SU-DHL-6 (cell line): ENCODE measurements at regions not wholly inside any gene's neighbourhood (a gene's known extent, or its start where the extent isn't known, plus 50 kb on each side); places are given as distances from the start of the nearest gene placed in this dataset.

Experiments used
- H2AFZ ChIP-seq: fragments of 200-600 bp; sonication (generic); 2 replicates; pipeline ENCODE4 v1.6.1; 2014; ENCODE audit warnings: low read depth, mild to moderate bottlenecking, moderate library complexity, mixed read lengths, antibody characterized with exemption, low read length; ENCODE audit not compliant: severe bottlenecking
- H3F3A ChIP-seq: fragments of 200-600 bp; shearing (Covaris generic); 2 replicates; pipeline ENCODE4 v1.6.0; 2016; ENCODE audit warnings: antibody characterized with exemption, mild to moderate bottlenecking; ENCODE audit not compliant: insufficient read depth
- H3K27ac ChIP-seq: fragments of 200-600 bp; sonication (generic); 2 replicates; pipeline ENCODE4 v1.5.1; 2016; ENCODE audit warnings: low read depth, mild to moderate bottlenecking, low read length, moderate library complexity, mixed read lengths
- H3K27me3 ChIP-seq: fragments of 200-600 bp; sonication (generic), shearing (Covaris generic); 2 replicates; pipeline ENCODE4 v1.6.0; 2014; ENCODE audit warnings: mild to moderate bottlenecking, low read length
- H3K36me3 ChIP-seq: fragments of 200-600 bp; sonication (generic); 2 replicates; pipeline ENCODE4 v1.6.1; 2014; ENCODE audit warnings: mild to moderate bottlenecking, low read length, mixed read lengths
- H3K4me2 ChIP-seq: fragments of 300-600, 200-600 bp; shearing (Covaris generic), sonication (generic); 2 replicates; pipeline ENCODE4 v1.6.0; 2014; ENCODE audit warnings: low read length, low read depth, mild to moderate bottlenecking; ENCODE audit not compliant: poor library complexity, severe bottlenecking
- H3K4me3 ChIP-seq: fragments of 200-600 bp; sonication (generic); 2 replicates; pipeline ENCODE4 v1.5.1; 2014; ENCODE audit warnings: antibody characterized with exemption, low read length, mild to moderate bottlenecking, mixed read lengths; ENCODE audit not compliant: insufficient read depth, poor library complexity, severe bottlenecking
- H3K79me2 ChIP-seq: fragments of 200-600 bp; sonication (generic); 2 replicates; pipeline ENCODE4 v1.6.1; 2014; ENCODE audit warnings: mild to moderate bottlenecking, low read length, moderate library complexity; ENCODE audit not compliant: insufficient read depth
- H3K9ac ChIP-seq: fragments of 200-600 bp; sonication (generic); 2 replicates; pipeline ENCODE4 v1.7.0; 2014; ENCODE audit warnings: mild to moderate bottlenecking, low read length
- H3K9me2 ChIP-seq: fragments of 200-600 bp; sonication (generic); replicated peaks from 2 replicates; pipeline ENCODE4 v1.6.1; 2014; ENCODE audit warnings: low read length; ENCODE audit not compliant: insufficient read depth
- H3K9me3 ChIP-seq: fragments of 200-600 bp; sonication (generic); 2 replicates; pipeline ENCODE4 v1.6.1; 2014; ENCODE audit warnings: low read length, mixed read lengths; ENCODE audit not compliant: insufficient read depth
- H4K20me1 ChIP-seq: fragments of 200-600 bp; sonication (generic); 2 replicates; pipeline ENCODE4 v1.6.1; 2014; ENCODE audit warnings: low read depth, mild to moderate bottlenecking, antibody characterized with exemption, low read length, moderate library complexity, mixed read lengths
- EZH2phosphoT487 ChIP-seq: fragments of 200-600 bp; sonication (generic), shearing (Covaris generic); conservative IDR thresholded peaks from 2 replicates; pipeline ENCODE4 v1.6.1; 2018; ENCODE audit warnings: mild to moderate bottlenecking, antibody characterized with exemption, low read length, moderate library complexity, mixed read lengths
- TF ChIP-seq, protein P1 (sequence below): fragments of 200-600 bp; sonication (generic); IDR thresholded peaks from one replicate; pipeline ENCODE4 v1.5.1; 2017; ENCODE audit warnings: antibody characterized with exemption, mild to moderate bottlenecking, low read length, moderate library complexity; ENCODE audit not compliant: insufficient read depth, poor library complexity, severe bottlenecking

DNA sequence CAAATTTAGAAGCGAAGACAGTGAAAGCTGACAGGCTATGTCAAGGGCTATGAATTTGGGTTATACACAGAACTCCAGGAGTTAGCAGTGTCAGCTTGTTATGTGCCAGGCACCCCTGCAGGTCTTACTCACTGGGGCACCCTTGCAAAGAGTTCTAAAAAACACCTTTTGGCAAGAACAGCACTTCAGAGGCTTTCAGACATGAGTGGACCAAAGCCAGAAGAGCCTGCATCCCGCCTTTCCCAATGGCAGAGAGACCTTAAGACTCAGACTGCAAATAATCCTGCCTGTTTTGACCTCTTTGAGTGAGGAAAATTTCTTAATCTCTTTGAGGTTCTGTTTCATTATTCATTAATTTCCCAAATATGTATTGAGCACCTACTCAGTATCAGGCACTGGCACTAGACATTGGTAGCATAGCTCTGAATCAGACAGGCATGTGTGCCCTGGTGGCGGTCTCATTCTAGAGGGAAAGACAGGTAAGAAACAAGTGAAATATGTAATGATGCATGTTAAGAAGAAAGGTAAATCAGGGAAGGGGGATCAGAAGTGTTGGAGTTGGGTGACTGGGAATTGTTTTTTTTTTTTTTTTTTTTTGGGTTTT, 280.0 kb downstream of the KBTBD8 start:
- Histone ChIP-seq H3K9ac (no peak overlapping the region), H3K27me3 (no peaks in the 10 kb centered on the region), H3K4me3 (no peak overlapping the region), H3K79me2 (no peaks in the 10 kb centered on the region), H3K4me2 (no peak overlapping the region), H4K20me1 (no peaks in the 10 kb centered on the region), H3K27ac (no peak overlapping the region), H2AFZ (no peak overlapping the region), H3K9me3 (no peaks in the 10 kb centered on the region), H3K9me2 (no peaks in the 10 kb centered on the region), H3F3A (no peaks in the 10 kb centered on the region), H3K36me3 (no peaks in the 10 kb centered on the region)
- TF ChIP-seq EZH2phosphoT487 = no peak
- TF ChIP-seq, protein P1, sequence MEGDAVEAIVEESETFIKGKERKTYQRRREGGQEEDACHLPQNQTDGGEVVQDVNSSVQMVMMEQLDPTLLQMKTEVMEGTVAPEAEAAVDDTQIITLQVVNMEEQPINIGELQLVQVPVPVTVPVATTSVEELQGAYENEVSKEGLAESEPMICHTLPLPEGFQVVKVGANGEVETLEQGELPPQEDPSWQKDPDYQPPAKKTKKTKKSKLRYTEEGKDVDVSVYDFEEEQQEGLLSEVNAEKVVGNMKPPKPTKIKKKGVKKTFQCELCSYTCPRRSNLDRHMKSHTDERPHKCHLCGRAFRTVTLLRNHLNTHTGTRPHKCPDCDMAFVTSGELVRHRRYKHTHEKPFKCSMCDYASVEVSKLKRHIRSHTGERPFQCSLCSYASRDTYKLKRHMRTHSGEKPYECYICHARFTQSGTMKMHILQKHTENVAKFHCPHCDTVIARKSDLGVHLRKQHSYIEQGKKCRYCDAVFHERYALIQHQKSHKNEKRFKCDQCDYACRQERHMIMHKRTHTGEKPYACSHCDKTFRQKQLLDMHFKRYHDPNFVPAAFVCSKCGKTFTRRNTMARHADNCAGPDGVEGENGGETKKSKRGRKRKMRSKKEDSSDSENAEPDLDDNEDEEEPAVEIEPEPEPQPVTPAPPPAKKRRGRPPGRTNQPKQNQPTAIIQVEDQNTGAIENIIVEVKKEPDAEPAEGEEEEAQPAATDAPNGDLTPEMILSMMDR = no peak

DNA sequence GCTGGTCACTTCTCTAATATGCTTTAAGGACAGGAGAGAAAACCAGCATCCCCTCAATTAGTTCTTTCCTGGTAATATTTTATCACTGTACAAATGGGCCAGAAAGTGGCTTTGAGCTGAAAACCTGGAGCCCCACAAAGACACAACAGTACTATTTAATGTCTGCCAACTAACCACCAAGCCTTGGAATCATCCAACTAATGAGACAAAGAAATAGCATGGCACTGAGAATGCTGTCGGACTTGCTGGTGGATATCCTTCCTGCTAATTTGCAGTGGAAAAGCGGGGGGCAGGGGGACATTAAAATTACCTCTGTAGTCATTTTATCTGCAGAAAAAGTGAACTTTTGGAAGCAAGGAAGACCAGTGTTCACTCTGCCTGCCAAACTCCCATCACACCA, 288.5 kb downstream of the KBTBD8 start:
- H3K27me3 ChIP-seq = no peaks in the 10 kb centered on the region
- H3K9me2 ChIP-seq = no peaks in the 10 kb centered on the region
- H2AFZ ChIP-seq = no peak overlapping the region
- no peaks in the 10 kb centered on the region for H3K79me2 ChIP-seq
- H3F3A ChIP-seq = no peaks in the 10 kb centered on the region
- no peak overlapping the region for H3K4me2 ChIP-seq
- TF ChIP-seq, protein P1 = no peak
- TF ChIP-seq EZH2phosphoT487 = no peak
- H3K9me3 ChIP-seq = no peaks in the 10 kb centered on the region
- H3K36me3 ChIP-seq = no peaks in the 10 kb centered on the region
- no peak overlapping the region for H3K9ac ChIP-seq
- no peak overlapping the region for H3K4me3 ChIP-seq
- H3K27ac ChIP-seq = no peak overlapping the region
- H4K20me1 ChIP-seq = no peaks in the 10 kb centered on the region

DNA sequence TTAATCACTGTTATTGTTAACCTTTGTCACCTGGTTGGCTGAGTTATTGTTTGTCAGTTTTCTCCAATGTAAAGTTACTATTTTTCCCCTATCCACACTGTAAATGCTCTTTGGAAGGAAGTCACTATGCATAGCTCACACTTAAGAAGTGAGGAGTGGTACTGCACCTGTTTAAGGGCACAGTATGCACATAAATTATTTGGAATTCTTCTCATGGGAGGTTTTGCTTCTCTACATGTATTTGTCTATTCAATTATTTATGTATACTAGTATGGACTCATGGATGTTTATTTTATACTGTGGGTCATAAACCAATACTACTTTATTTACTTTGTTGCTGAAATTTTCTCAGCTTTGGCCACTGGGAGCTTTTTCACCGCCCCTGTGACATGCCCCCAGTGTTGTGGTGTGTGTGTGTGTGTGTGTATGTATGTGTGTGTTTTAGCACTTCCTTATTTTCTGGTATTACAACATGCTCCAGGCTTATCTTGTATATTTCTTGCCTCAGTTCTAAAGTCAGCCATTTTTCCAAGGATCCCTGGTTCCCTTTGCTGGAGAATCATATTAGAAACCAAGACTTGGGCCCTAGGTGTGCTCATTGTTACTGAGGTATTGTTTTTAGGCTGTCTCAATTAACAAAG, 290.5 kb downstream of the KBTBD8 start:
- no peaks in the 10 kb centered on the region for H3F3A ChIP-seq
- TF ChIP-seq, protein P1 = no peak
- TF ChIP-seq EZH2phosphoT487 = no peak
- H3K27me3 ChIP-seq = no peaks in the 10 kb centered on the region
- no peak overlapping the region for H3K9ac ChIP-seq
- H2AFZ ChIP-seq = no peak overlapping the region
- H3K27ac ChIP-seq = no peak overlapping the region
- no peaks in the 10 kb centered on the region for H3K9me2 ChIP-seq
- H4K20me1 ChIP-seq = no peaks in the 10 kb centered on the region
- H3K79me2 ChIP-seq = no peaks in the 10 kb centered on the region
- H3K4me2 ChIP-seq = no peak overlapping the region
- no peaks in the 10 kb centered on the region for H3K36me3 ChIP-seq
- no peaks in the 10 kb centered on the region for H3K9me3 ChIP-seq
- no peak overlapping the region for H3K4me3 ChIP-seq
